HCT116 (cell line): ENCODE measurements at regions not wholly inside any gene's neighbourhood (a gene's known extent, or its start where the extent isn't known, plus 50 kb on each side); places are given as distances from the start of the nearest gene placed in this dataset.

Experiments used
- EZH2 ChIP-seq: fragments of 200-600 bp; sonication (generic); IDR thresholded peaks from 2 replicates; pipeline ENCODE4 v1.6.1; 2017; ENCODE audit warnings: antibody characterized with exemption, mixed run types
- EZH2phosphoT487 ChIP-seq: fragments of 200-600 bp; IDR thresholded peaks from 2 replicates; pipeline ENCODE4 v1.6.1; 2018; ENCODE audit warnings: antibody characterized with exemption, borderline replicate concordance
- POLR2A ChIP-seq: IDR thresholded peaks from 2 replicates; pipeline ENCODE4 v1.7.0; 2011; ENCODE audit warnings: borderline replicate concordance; ENCODE audit not compliant: insufficient read depth, insufficient read length; ENCODE audit errors: extremely low read depth
- TF ChIP-seq, protein P1 (sequence below), 3 experiments: fragments of 200-600 bp in 1 of 3; sonication (generic) in 1 of 3; IDR thresholded peaks in 2 of 3; conservative IDR thresholded peaks in 1 of 3; 2 replicates each; pipeline ENCODE4 v1.5.1; 2012 to 2017; ENCODE audit warnings: low read depth in 2 of 3, low read length in 2 of 3, antibody characterized with exemption in 1 of 3, borderline replicate concordance in 1 of 3, control low read depth in 1 of 3, mild to moderate bottlenecking in 1 of 3, mixed read lengths in 1 of 3, mixed run types in 1 of 3, moderate library complexity in 1 of 3; ENCODE audit not compliant: insufficient read depth in 1 of 3
- TF ChIP-seq, protein P2 (sequence below): IDR thresholded peaks from 2 replicates; pipeline ENCODE4 v1.6.1; 2012; ENCODE audit warnings: low read depth

DNA sequence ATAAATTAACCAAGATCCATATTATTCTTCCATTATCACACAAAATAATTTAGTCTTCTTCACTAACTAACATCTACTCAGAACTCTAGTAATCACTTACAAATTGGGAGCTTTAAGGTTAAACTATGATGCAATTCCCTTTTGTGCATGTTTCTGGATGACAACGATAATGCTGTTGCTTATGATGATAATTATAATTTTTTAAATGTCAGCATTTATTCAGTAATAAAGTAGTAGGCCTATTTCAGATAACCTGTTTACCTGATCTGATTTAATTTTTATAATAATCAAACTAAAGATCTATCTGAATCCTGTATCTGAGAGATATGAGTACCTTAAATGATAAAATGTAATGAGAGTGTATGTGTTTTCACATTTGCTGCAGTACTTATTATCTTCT, 507.8 kb upstream of the GRID2 start:
- TF ChIP-seq, protein P1, sequence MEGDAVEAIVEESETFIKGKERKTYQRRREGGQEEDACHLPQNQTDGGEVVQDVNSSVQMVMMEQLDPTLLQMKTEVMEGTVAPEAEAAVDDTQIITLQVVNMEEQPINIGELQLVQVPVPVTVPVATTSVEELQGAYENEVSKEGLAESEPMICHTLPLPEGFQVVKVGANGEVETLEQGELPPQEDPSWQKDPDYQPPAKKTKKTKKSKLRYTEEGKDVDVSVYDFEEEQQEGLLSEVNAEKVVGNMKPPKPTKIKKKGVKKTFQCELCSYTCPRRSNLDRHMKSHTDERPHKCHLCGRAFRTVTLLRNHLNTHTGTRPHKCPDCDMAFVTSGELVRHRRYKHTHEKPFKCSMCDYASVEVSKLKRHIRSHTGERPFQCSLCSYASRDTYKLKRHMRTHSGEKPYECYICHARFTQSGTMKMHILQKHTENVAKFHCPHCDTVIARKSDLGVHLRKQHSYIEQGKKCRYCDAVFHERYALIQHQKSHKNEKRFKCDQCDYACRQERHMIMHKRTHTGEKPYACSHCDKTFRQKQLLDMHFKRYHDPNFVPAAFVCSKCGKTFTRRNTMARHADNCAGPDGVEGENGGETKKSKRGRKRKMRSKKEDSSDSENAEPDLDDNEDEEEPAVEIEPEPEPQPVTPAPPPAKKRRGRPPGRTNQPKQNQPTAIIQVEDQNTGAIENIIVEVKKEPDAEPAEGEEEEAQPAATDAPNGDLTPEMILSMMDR (IDR thresholded peaks at IDR 0.05 in 2 of 3, conservative IDR thresholded peaks at IDR 0.05 in 1 of 3; ENCODE audit: borderline replicate concordance in 1 of 3, insufficient read depth in 1 of 3, low read depth in 2 of 3, low read length in 2 of 3): no peak
- TF ChIP-seq, protein P2, sequence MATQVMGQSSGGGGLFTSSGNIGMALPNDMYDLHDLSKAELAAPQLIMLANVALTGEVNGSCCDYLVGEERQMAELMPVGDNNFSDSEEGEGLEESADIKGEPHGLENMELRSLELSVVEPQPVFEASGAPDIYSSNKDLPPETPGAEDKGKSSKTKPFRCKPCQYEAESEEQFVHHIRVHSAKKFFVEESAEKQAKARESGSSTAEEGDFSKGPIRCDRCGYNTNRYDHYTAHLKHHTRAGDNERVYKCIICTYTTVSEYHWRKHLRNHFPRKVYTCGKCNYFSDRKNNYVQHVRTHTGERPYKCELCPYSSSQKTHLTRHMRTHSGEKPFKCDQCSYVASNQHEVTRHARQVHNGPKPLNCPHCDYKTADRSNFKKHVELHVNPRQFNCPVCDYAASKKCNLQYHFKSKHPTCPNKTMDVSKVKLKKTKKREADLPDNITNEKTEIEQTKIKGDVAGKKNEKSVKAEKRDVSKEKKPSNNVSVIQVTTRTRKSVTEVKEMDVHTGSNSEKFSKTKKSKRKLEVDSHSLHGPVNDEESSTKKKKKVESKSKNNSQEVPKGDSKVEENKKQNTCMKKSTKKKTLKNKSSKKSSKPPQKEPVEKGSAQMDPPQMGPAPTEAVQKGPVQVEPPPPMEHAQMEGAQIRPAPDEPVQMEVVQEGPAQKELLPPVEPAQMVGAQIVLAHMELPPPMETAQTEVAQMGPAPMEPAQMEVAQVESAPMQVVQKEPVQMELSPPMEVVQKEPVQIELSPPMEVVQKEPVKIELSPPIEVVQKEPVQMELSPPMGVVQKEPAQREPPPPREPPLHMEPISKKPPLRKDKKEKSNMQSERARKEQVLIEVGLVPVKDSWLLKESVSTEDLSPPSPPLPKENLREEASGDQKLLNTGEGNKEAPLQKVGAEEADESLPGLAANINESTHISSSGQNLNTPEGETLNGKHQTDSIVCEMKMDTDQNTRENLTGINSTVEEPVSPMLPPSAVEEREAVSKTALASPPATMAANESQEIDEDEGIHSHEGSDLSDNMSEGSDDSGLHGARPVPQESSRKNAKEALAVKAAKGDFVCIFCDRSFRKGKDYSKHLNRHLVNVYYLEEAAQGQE: no peak
- TF ChIP-seq POLR2A (no peak), EZH2 (no peak), EZH2phosphoT487 (no peak)
